OCI-LY1 (cell line): ENCODE measurements at regions not wholly inside any gene's neighbourhood (a gene's known extent, or its start where the extent isn't known, plus 50 kb on each side); places are given as distances from the start of the nearest gene placed in this dataset.

Experiments used
- CTCF ChIP-seq: fragments of 200-600 bp; sonication (generic), shearing (Covaris generic); IDR thresholded peaks from 2 replicates; pipeline ENCODE4 v1.5.1; 2017; ENCODE audit warnings: mild to moderate bottlenecking, antibody characterized with exemption, low read length, moderate library complexity, mixed read lengths
- EZH2 ChIP-seq: fragments of 200-600 bp; sonication (generic), shearing (Covaris generic); IDR thresholded peaks from 2 replicates; pipeline ENCODE4 v1.8.0; 2017; ENCODE audit warnings: borderline replicate concordance, mixed run types, mild to moderate bottlenecking, antibody characterized with exemption, low read length, moderate library complexity, mixed read lengths

GRCh38 chr5:136750224-136750862 lies 385.0 kb upstream of the TRPC7 start:
- TF ChIP-seq CTCF (no peak), EZH2 (no peak)
